ENCODE measurements at regions not wholly inside any gene's neighbourhood (a gene's known extent, or its start where the extent isn't known, plus 50 kb on each side); places are given as distances from the start of the nearest gene placed in this dataset.

GRCh38 chr6:11323666-11324452, 91.4 kb upstream of the NEDD9 start:
- H3K79me2 ChIP-seq (ENCODE audit: control insufficient read depth, insufficient read depth, low read length): no peaks in the 10 kb centered on the region
- H3K56ac ChIP-seq (ENCODE audit: low read length): no peak overlapping the region
- H3K9ac ChIP-seq (ENCODE audit: low read length): no peak overlapping the region
- H3K18ac ChIP-seq (ENCODE audit: low read length): no peak overlapping the region
- no peaks in the 10 kb centered on the region for H3K27me3 ChIP-seq (ENCODE audit: insufficient read depth, low read length, poor library complexity)
- no peak overlapping the region for H2AK5ac ChIP-seq (ENCODE audit: low read length)
- WGBS (ENCODE audit: extremely low coverage, insufficient coverage, low lambda C conversion rate): no CpG with 5 or more reads among the region's 16 CpGs
- no peak overlapping the region for H4K5ac ChIP-seq (ENCODE audit: low read length)
- no peak overlapping the region for H3K23ac ChIP-seq (ENCODE audit: low read length)
- H3K4me2 ChIP-seq (ENCODE audit: low read length): no peak overlapping the region
- H3K4ac ChIP-seq (ENCODE audit: low read depth, low read length): no peak overlapping the region
- H2BK5ac ChIP-seq (ENCODE audit: low read length): no peak overlapping the region
- no peaks in the 10 kb centered on the region for H3K36me3 ChIP-seq (ENCODE audit: control insufficient read depth, insufficient read depth, low read length)
- H3K79me1 ChIP-seq (ENCODE audit: low read length): no peaks in the 10 kb centered on the region
- H2BK120ac ChIP-seq (ENCODE audit: low read depth, low read length): no peak overlapping the region
- DNase-seq: no peak
- no peak overlapping the region for H3K4me3 ChIP-seq (ENCODE audit: low read length)
- no peak overlapping the region for H3K27ac ChIP-seq (ENCODE audit: low read depth, low read length)
- no peak overlapping the region for H4K8ac ChIP-seq (ENCODE audit: low read depth, low read length)
- H3K4me1 ChIP-seq (ENCODE audit: control insufficient read depth, low read depth, low read length): no peaks in the 10 kb centered on the region
- H2BK15ac ChIP-seq (replicated peaks; ENCODE audit: low read depth): no peak overlapping the region

GRCh38 chr6:11322252-11322885, 89.9 kb upstream of the NEDD9 start:
- Histone ChIP-seq H3K4ac (ENCODE audit: low read depth, low read length) (no peak overlapping the region), H3K36me3 (ENCODE audit: control insufficient read depth, insufficient read depth, low read length) (no peaks in the 10 kb centered on the region), H3K9ac (ENCODE audit: low read length) (no peak overlapping the region), H3K4me2 (ENCODE audit: low read length) (no peak overlapping the region), H3K27ac (ENCODE audit: low read depth, low read length) (no peak overlapping the region), H3K79me2 (ENCODE audit: control insufficient read depth, insufficient read depth, low read length) (no peaks in the 10 kb centered on the region), H2BK15ac (replicated peaks; ENCODE audit: low read depth) (no peak overlapping the region), H2BK120ac (ENCODE audit: low read depth, low read length) (no peak overlapping the region), H3K79me1 (ENCODE audit: low read length) (no peaks in the 10 kb centered on the region), H3K18ac (ENCODE audit: low read length) (no peak overlapping the region), H2AK5ac (ENCODE audit: low read length) (no peak overlapping the region), H3K4me1 (ENCODE audit: control insufficient read depth, low read depth, low read length) (no peaks in the 10 kb centered on the region), H4K5ac (ENCODE audit: low read length) (no peak overlapping the region), H3K27me3 (ENCODE audit: insufficient read depth, low read length, poor library complexity) (no peaks in the 10 kb centered on the region), H2BK5ac (ENCODE audit: low read length) (no peak overlapping the region), H4K8ac (ENCODE audit: low read depth, low read length) (no peak overlapping the region), H3K56ac (ENCODE audit: low read length) (no peak overlapping the region), H3K23ac (ENCODE audit: low read length) (no peak overlapping the region), H3K4me3 (ENCODE audit: low read length) (no peak overlapping the region)
- DNase-seq: no peak
- WGBS (ENCODE audit: extremely low coverage, insufficient coverage, low lambda C conversion rate): no CpG with 5 or more reads among the region's 8 CpGs

- no peak overlapping the region for H3K4me3 ChIP-seq (ENCODE audit: low read length)
- H2BK15ac ChIP-seq (replicated peaks; ENCODE audit: low read depth): no peak overlapping the region
- no peak overlapping the region for H3K4me2 ChIP-seq (ENCODE audit: low read length)
- H3K79me1 ChIP-seq (ENCODE audit: low read length): no peaks in the 10 kb centered on the region
- no peak for DNase-seq
- H3K4ac ChIP-seq (ENCODE audit: low read depth, low read length): no peak overlapping the region
- H3K27ac ChIP-seq (ENCODE audit: low read depth, low read length): no peak overlapping the region
- H3K23ac ChIP-seq (ENCODE audit: low read length): no peak overlapping the region
- no peak overlapping the region for H2BK5ac ChIP-seq (ENCODE audit: low read length)
- H3K4me1 ChIP-seq (ENCODE audit: control insufficient read depth, low read depth, low read length): no peaks in the 10 kb centered on the region
- H4K8ac ChIP-seq (ENCODE audit: low read depth, low read length): no peak overlapping the region
- no peaks in the 10 kb centered on the region for H3K36me3 ChIP-seq (ENCODE audit: control insufficient read depth, insufficient read depth, low read length)
- no peak overlapping the region for H2BK120ac ChIP-seq (ENCODE audit: low read depth, low read length)
- H2AK5ac ChIP-seq (ENCODE audit: low read length): no peak overlapping the region
- H3K79me2 ChIP-seq (ENCODE audit: control insufficient read depth, insufficient read depth, low read length): no peaks in the 10 kb centered on the region
- no peak overlapping the region for H4K5ac ChIP-seq (ENCODE audit: low read length)
- H3K56ac ChIP-seq (ENCODE audit: low read length): no peak overlapping the region
- no CpG with 5 or more reads among the region's 9 CpGs for WGBS (ENCODE audit: extremely low coverage, insufficient coverage, low lambda C conversion rate)
- H3K9ac ChIP-seq (ENCODE audit: low read length): no peak overlapping the region
- no peaks in the 10 kb centered on the region for H3K27me3 ChIP-seq (ENCODE audit: insufficient read depth, low read length, poor library complexity)
- no peak overlapping the region for H3K18ac ChIP-seq (ENCODE audit: low read length)
These were observed 88.6 kb upstream of the NEDD9 start for GRCh38 chr6:11320914-11321597.

- Histone ChIP-seq H4K8ac (ENCODE audit: low read depth, low read length) (no peak overlapping the region), H3K56ac (ENCODE audit: low read length) (no peak overlapping the region), H3K9ac (ENCODE audit: low read length) (no peak overlapping the region), H2AK5ac (ENCODE audit: low read length) (no peak overlapping the region), H4K5ac (ENCODE audit: low read length) (no peak overlapping the region), H3K36me3 (ENCODE audit: control insufficient read depth, insufficient read depth, low read length) (no peaks in the 10 kb centered on the region), H3K4me3 (ENCODE audit: low read length) (no peak overlapping the region), H2BK5ac (ENCODE audit: low read length) (no peak overlapping the region), H2BK120ac (ENCODE audit: low read depth, low read length) (no peak overlapping the region), H3K79me1 (ENCODE audit: low read length) (no peaks in the 10 kb centered on the region), H3K23ac (ENCODE audit: low read length) (no peak overlapping the region), H3K79me2 (ENCODE audit: control insufficient read depth, insufficient read depth, low read length) (no peaks in the 10 kb centered on the region), H3K27ac (ENCODE audit: low read depth, low read length) (no peak overlapping the region), H3K27me3 (ENCODE audit: insufficient read depth, low read length, poor library complexity) (no peaks in the 10 kb centered on the region), H3K4me1 (ENCODE audit: control insufficient read depth, low read depth, low read length) (no peaks in the 10 kb centered on the region), H3K4ac (ENCODE audit: low read depth, low read length) (no peak overlapping the region), H3K4me2 (ENCODE audit: low read length) (no peak overlapping the region), H2BK15ac (replicated peaks; ENCODE audit: low read depth) (no peak overlapping the region), H3K18ac (ENCODE audit: low read length) (no peak overlapping the region)
- DNase-seq: no peak
- no CpG with 5 or more reads among the region's 9 CpGs for WGBS (ENCODE audit: extremely low coverage, insufficient coverage, low lambda C conversion rate)
These were observed 86.7 kb upstream of the NEDD9 start for GRCh38 chr6:11318835-11319813.

- H3K9ac ChIP-seq (ENCODE audit: low read length): no peak overlapping the region
- no peak overlapping the region for H4K8ac ChIP-seq (ENCODE audit: low read depth, low read length)
- peak; percentile 85 for DNase-seq
- H3K4me2 ChIP-seq (ENCODE audit: low read length): no peak overlapping the region
- H2BK15ac ChIP-seq (replicated peaks; ENCODE audit: low read depth): no peak overlapping the region
- no peak overlapping the region for H2AK5ac ChIP-seq (ENCODE audit: low read length)
- no peaks in the 10 kb centered on the region for H3K4me1 ChIP-seq (ENCODE audit: control insufficient read depth, low read depth, low read length)
- no peak overlapping the region for H3K4ac ChIP-seq (ENCODE audit: low read depth, low read length)
- peak overlapping the region; percentile 21 for H3K18ac ChIP-seq (ENCODE audit: low read length)
- H2BK5ac ChIP-seq (ENCODE audit: low read length): no peak overlapping the region
- H4K5ac ChIP-seq (ENCODE audit: low read length): no peak overlapping the region
- no peaks in the 10 kb centered on the region for H3K36me3 ChIP-seq (ENCODE audit: control insufficient read depth, insufficient read depth, low read length)
- no peaks in the 10 kb centered on the region for H3K27me3 ChIP-seq (ENCODE audit: insufficient read depth, low read length, poor library complexity)
- no CpG with 5 or more reads among the region's 11 CpGs for WGBS (ENCODE audit: extremely low coverage, insufficient coverage, low lambda C conversion rate)
- no peak overlapping the region for H2BK120ac ChIP-seq (ENCODE audit: low read depth, low read length)
- H3K4me3 ChIP-seq (ENCODE audit: low read length): no peak overlapping the region
- H3K79me1 ChIP-seq (ENCODE audit: low read length): no peaks in the 10 kb centered on the region
- H3K23ac ChIP-seq (ENCODE audit: low read length): no peak overlapping the region
- H3K27ac ChIP-seq (ENCODE audit: low read depth, low read length): no peak overlapping the region
- H3K56ac ChIP-seq (ENCODE audit: low read length): no peak overlapping the region
- no peaks in the 10 kb centered on the region for H3K79me2 ChIP-seq (ENCODE audit: control insufficient read depth, insufficient read depth, low read length)
These were observed 85.7 kb upstream of the NEDD9 start for GRCh38 chr6:11317885-11318771.

All from mesendoderm (in vitro differentiated cells).